Ovary (tissue), 3 donors: ENCODE measurements at regions not wholly inside any gene's neighbourhood (a gene's known extent, or its start where the extent isn't known, plus 50 kb on each side); places are given as distances from the start of the nearest gene placed in this dataset.

ENCODE experiments used
- CTCF ChIP-seq, 3 donors: fragments of 450-650 bp in 2 of 3; fragments of 200-600 bp in 1 of 3; IDR thresholded peaks; one replicate each; pipeline versions ENCODE4 v1.5.1 to v1.8.0; 2016 to 2022; ENCODE audit warnings: antibody characterized with exemption in 3 of 3, mild to moderate bottlenecking in 1 of 3
- EP300 ChIP-seq: sonication (generic); formaldehyde crosslinking; IDR thresholded peaks from one replicate; pipeline ENCODE4 v1.6.1; 2017; ENCODE audit warnings: antibody characterized with exemption
- POLR2A ChIP-seq: fragments of 450-650 bp; IDR thresholded peaks from one replicate; pipeline ENCODE4 v1.6.1; 2017; ENCODE audit warnings: antibody characterized with exemption, mild to moderate bottlenecking, moderate library complexity
- donor health status: DM: no; HTN: no; CAD: no.

- TF ChIP-seq CTCF (IDR thresholded peaks at IDR 0.05) (no peak), EP300 (no peak), POLR2A (no peak)
These were observed 147.7 kb downstream of the PRL start for GRCh38 chr6:22149096-22149495.
